HL-60 (cell line): ENCODE measurements at regions not wholly inside any gene's neighbourhood (a gene's known extent, or its start where the extent isn't known, plus 50 kb on each side); places are given as distances from the start of the nearest gene placed in this dataset.

Experiments used
- GABPA ChIP-seq: IDR thresholded peaks from 2 replicates; pipeline ENCODE4 v1.6.1; 2012; ENCODE audit warnings: low read depth
- POLR2AphosphoS5 ChIP-seq: IDR thresholded peaks from 2 replicates; pipeline ENCODE4 v1.6.1; 2012; ENCODE audit warnings: low read depth
- SPI1 ChIP-seq: IDR thresholded peaks from 2 replicates; pipeline ENCODE4 v1.6.1; 2012; ENCODE audit warnings: low read depth, mild to moderate bottlenecking, borderline replicate concordance
- TF ChIP-seq, protein P1 (sequence below): IDR thresholded peaks from one replicate; pipeline ENCODE4 v1.5.1; 2011; ENCODE audit warnings: low read length, control low read depth, inconsistent platforms; ENCODE audit not compliant: insufficient read depth
- TF ChIP-seq, protein P2 (sequence below): IDR thresholded peaks from 2 replicates; pipeline ENCODE4 v1.6.1; 2012; ENCODE audit warnings: low read depth; ENCODE audit not compliant: insufficient replicate concordance

GRCh38 chr9:78778861-78779374, 482.0 kb downstream of the PSAT1 start:
- TF ChIP-seq, protein P1, sequence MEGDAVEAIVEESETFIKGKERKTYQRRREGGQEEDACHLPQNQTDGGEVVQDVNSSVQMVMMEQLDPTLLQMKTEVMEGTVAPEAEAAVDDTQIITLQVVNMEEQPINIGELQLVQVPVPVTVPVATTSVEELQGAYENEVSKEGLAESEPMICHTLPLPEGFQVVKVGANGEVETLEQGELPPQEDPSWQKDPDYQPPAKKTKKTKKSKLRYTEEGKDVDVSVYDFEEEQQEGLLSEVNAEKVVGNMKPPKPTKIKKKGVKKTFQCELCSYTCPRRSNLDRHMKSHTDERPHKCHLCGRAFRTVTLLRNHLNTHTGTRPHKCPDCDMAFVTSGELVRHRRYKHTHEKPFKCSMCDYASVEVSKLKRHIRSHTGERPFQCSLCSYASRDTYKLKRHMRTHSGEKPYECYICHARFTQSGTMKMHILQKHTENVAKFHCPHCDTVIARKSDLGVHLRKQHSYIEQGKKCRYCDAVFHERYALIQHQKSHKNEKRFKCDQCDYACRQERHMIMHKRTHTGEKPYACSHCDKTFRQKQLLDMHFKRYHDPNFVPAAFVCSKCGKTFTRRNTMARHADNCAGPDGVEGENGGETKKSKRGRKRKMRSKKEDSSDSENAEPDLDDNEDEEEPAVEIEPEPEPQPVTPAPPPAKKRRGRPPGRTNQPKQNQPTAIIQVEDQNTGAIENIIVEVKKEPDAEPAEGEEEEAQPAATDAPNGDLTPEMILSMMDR = no peak
- TF ChIP-seq POLR2AphosphoS5 (no peak), GABPA (no peak), SPI1 (no peak)
- TF ChIP-seq, protein P2, sequence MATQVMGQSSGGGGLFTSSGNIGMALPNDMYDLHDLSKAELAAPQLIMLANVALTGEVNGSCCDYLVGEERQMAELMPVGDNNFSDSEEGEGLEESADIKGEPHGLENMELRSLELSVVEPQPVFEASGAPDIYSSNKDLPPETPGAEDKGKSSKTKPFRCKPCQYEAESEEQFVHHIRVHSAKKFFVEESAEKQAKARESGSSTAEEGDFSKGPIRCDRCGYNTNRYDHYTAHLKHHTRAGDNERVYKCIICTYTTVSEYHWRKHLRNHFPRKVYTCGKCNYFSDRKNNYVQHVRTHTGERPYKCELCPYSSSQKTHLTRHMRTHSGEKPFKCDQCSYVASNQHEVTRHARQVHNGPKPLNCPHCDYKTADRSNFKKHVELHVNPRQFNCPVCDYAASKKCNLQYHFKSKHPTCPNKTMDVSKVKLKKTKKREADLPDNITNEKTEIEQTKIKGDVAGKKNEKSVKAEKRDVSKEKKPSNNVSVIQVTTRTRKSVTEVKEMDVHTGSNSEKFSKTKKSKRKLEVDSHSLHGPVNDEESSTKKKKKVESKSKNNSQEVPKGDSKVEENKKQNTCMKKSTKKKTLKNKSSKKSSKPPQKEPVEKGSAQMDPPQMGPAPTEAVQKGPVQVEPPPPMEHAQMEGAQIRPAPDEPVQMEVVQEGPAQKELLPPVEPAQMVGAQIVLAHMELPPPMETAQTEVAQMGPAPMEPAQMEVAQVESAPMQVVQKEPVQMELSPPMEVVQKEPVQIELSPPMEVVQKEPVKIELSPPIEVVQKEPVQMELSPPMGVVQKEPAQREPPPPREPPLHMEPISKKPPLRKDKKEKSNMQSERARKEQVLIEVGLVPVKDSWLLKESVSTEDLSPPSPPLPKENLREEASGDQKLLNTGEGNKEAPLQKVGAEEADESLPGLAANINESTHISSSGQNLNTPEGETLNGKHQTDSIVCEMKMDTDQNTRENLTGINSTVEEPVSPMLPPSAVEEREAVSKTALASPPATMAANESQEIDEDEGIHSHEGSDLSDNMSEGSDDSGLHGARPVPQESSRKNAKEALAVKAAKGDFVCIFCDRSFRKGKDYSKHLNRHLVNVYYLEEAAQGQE = no peak
